ENCODE measurements at regions not wholly inside any gene's neighbourhood (a gene's known extent, or its start where the extent isn't known, plus 50 kb on each side); places are given as distances from the start of the nearest gene placed in this dataset.

DNA sequence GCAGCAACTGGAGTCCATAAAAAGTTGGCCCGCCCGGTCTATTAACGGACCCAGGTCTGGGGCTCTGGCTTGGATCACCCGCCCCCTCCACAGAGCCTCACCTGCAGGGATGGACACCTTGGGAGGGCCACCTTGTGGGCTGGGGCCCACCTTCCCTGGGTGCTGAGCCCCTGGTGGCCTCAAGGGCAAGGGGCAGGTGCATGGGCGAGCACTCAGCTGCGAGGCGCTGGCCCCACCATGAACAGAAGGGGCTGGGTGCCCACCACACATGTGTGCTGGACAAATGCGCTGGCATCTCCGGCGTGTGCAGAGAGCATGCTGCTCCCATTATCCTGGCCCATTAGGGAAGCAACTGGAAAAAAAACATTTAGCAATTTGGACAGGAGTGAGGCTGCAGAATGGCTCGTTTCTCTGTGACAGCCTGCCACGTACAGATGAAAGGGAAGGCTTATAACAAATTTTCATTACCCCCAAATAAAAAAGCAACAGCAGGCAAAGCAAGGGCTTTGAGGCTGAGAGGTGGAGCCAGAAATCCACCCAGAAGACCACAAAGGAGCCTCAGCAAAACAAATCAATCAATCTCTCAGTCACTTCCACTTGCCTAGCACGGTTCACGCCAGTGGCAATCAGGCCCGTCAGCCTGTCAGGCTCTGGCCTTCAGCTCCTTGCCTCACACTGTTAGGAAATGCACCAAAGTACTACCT is 253.1 kb upstream of the ZNF521 start:
- no TSS peak for BruUV-seq (replicated peaks)
- TF ChIP-seq, protein P1, sequence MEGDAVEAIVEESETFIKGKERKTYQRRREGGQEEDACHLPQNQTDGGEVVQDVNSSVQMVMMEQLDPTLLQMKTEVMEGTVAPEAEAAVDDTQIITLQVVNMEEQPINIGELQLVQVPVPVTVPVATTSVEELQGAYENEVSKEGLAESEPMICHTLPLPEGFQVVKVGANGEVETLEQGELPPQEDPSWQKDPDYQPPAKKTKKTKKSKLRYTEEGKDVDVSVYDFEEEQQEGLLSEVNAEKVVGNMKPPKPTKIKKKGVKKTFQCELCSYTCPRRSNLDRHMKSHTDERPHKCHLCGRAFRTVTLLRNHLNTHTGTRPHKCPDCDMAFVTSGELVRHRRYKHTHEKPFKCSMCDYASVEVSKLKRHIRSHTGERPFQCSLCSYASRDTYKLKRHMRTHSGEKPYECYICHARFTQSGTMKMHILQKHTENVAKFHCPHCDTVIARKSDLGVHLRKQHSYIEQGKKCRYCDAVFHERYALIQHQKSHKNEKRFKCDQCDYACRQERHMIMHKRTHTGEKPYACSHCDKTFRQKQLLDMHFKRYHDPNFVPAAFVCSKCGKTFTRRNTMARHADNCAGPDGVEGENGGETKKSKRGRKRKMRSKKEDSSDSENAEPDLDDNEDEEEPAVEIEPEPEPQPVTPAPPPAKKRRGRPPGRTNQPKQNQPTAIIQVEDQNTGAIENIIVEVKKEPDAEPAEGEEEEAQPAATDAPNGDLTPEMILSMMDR (IDR thresholded peaks at IDR 0.05; ENCODE audit: unreplicated experiment) = no peak
- Mint-ChIP-seq H3K36me3 (ENCODE audit: insufficient read depth, unreplicated experiment) (no peaks in the 10 kb centered on the region), H3K4me3 (ENCODE audit: low read depth, unreplicated experiment) (no peak overlapping the region), H3K27me3 (ENCODE audit: unreplicated experiment) (peaks cover 31% of the 10 kb centered on the region), H3K4me1 (ENCODE audit: low read depth, unreplicated experiment) (no peaks in the 10 kb centered on the region), H3K27ac (ENCODE audit: unreplicated experiment) (no peak overlapping the region), H3K9me3 (ENCODE audit: low read depth, unreplicated experiment) (peaks cover 7% of the 10 kb centered on the region)
- CTCF ChIA-PET = no interaction called here
- no peak for DNase-seq
- intact Hi-C loops (cut with micrococcal nuclease; ENCODE audit: unreplicated experiment) = no loop called here

- Mint-ChIP-seq H3K9me3 (ENCODE audit: low read depth, unreplicated experiment) (peaks cover 5% of the 10 kb centered on the region), H3K27me3 (ENCODE audit: unreplicated experiment) (peaks cover 31% of the 10 kb centered on the region), H3K4me1 (ENCODE audit: low read depth, unreplicated experiment) (no peaks in the 10 kb centered on the region), H3K36me3 (ENCODE audit: insufficient read depth, unreplicated experiment) (no peaks in the 10 kb centered on the region), H3K4me3 (ENCODE audit: low read depth, unreplicated experiment) (no peak overlapping the region), H3K27ac (ENCODE audit: unreplicated experiment) (no peak overlapping the region)
- BruUV-seq (replicated peaks) = no TSS peak
- TF ChIP-seq, protein P1 (IDR thresholded peaks at IDR 0.05; ENCODE audit: unreplicated experiment) = no peak
- intact Hi-C loops (cut with micrococcal nuclease; ENCODE audit: unreplicated experiment) = no loop called here
- no peak for DNase-seq
- CTCF ChIA-PET = no interaction called here
Observed at GRCh38 chr18:25604196-25604893, 252.4 kb upstream of the ZNF521 start.

- Mint-ChIP-seq H3K4me3 (ENCODE audit: low read depth, unreplicated experiment) (no peak overlapping the region), H3K36me3 (ENCODE audit: insufficient read depth, unreplicated experiment) (no peaks in the 10 kb centered on the region), H3K27ac (ENCODE audit: unreplicated experiment) (no peak overlapping the region), H3K4me1 (ENCODE audit: low read depth, unreplicated experiment) (no peaks in the 10 kb centered on the region), H3K9me3 (ENCODE audit: low read depth, unreplicated experiment) (peaks cover 3% of the 10 kb centered on the region), H3K27me3 (ENCODE audit: unreplicated experiment) (peaks cover 31% of the 10 kb centered on the region)
- no peak for DNase-seq
- TF ChIP-seq, protein P1 (IDR thresholded peaks at IDR 0.05; ENCODE audit: unreplicated experiment) = no peak
- no TSS peak for BruUV-seq (replicated peaks)
- CTCF ChIA-PET = no interaction called here
- intact Hi-C loops (cut with micrococcal nuclease; ENCODE audit: unreplicated experiment) = no loop called here
Observed at GRCh38 chr18:25599443-25599842, 247.5 kb upstream of the ZNF521 start.

DNA sequence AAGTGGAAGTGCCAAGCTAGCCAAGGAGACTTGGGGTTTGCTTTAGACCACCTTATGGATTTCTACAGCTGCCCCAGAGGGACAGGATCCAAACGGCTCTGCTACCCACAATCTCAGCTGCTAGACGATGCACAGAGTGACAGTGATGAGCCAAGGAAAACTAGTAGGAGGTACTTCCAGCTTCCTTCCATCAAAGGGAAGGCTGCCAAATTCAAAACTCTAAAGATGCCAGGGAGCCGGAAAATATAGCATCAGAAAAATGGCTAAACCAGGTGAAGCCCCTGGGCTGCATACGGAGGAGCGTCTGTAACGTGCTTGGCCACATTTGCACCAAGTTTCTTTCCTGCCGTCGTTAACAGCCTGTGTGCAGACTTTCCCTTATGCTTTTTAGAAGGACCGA is 245.5 kb upstream of the ZNF521 start:
- TF ChIP-seq, protein P1 (IDR thresholded peaks at IDR 0.05; ENCODE audit: unreplicated experiment) = no peak
- CTCF ChIA-PET = no interaction called here
- no peak overlapping the region for H3K4me3 Mint-ChIP-seq (ENCODE audit: low read depth, unreplicated experiment)
- no peak overlapping the region for H3K27ac Mint-ChIP-seq (ENCODE audit: unreplicated experiment)
- no TSS peak for BruUV-seq (replicated peaks)
- H3K27me3 Mint-ChIP-seq (ENCODE audit: unreplicated experiment) = peaks cover 22% of the 10 kb centered on the region
- H3K36me3 Mint-ChIP-seq (ENCODE audit: insufficient read depth, unreplicated experiment) = no peaks in the 10 kb centered on the region
- intact Hi-C loops (cut with micrococcal nuclease; ENCODE audit: unreplicated experiment) = no loop called here
- peaks cover 3% of the 10 kb centered on the region for H3K9me3 Mint-ChIP-seq (ENCODE audit: low read depth, unreplicated experiment)
- no peaks in the 10 kb centered on the region for H3K4me1 Mint-ChIP-seq (ENCODE audit: low read depth, unreplicated experiment)
- DNase-seq = no peak
